GM23248 (cell line): ENCODE measurements at regions not wholly inside any gene's neighbourhood (a gene's known extent, or its start where the extent isn't known, plus 50 kb on each side); places are given as distances from the start of the nearest gene placed in this dataset.

Source experiments
- EZH2 ChIP-seq: fragments of 200-600 bp; sonication (generic); IDR thresholded peaks from 2 replicates; pipeline ENCODE4 v1.6.1; 2018; ENCODE audit warnings: antibody characterized with exemption, mild to moderate bottlenecking; ENCODE audit not compliant: insufficient read depth, poor library complexity, severe bottlenecking
- EZH2phosphoT487 ChIP-seq: fragments of 200-600 bp; sonication (generic); IDR thresholded peaks from 2 replicates; pipeline ENCODE4 v1.6.1; 2018; ENCODE audit warnings: antibody characterized with exemption, moderate library complexity, mild to moderate bottlenecking, low read depth; ENCODE audit not compliant: insufficient read depth

GRCh38 chr12:77328326-77328725, 263.0 kb upstream of the E2F7 start:
- TF ChIP-seq EZH2 (no peak), EZH2phosphoT487 (no peak)
